Small intestine (tissue), 7 donors: ENCODE measurements at regions not wholly inside any gene's neighbourhood (a gene's known extent, or its start where the extent isn't known, plus 50 kb on each side); places are given as distances from the start of the nearest gene placed in this dataset.

Source experiments
- DNase-seq, 2 donors: peaks; one replicate each; pipeline versions ENCODE4 v3.0.0 to v3.0.0-alpha.2; 2013
- FAIRE-seq: peaks from 2 replicates; lab custom pipeline; 2012; peaks lifted over from hg19 to GRCh38; lab: Jason Lieb, UNC
- H3K27ac ChIP-seq, 3 donors: one replicate each; pipeline ENCODE4 v1.5.1; 2013; ENCODE audit warnings: low read length in 2 of 3, mild to moderate bottlenecking in 2 of 3, control low read depth in 1 of 3, inconsistent platforms in 1 of 3, low read depth in 1 of 3, moderate library complexity in 1 of 3
- H3K27me3 ChIP-seq, 3 donors: one replicate each; pipeline ENCODE4 v1.6.1; 2013; ENCODE audit warnings: low read length in 3 of 3, inconsistent platforms in 1 of 3; ENCODE audit not compliant: control insufficient read depth in 3 of 3, insufficient read depth in 3 of 3
- H3K36me3 ChIP-seq, 3 donors: one replicate each; pipeline ENCODE4 v1.6.1; 2013; ENCODE audit warnings: low read length in 3 of 3, inconsistent platforms in 1 of 3, low read depth in 1 of 3, mild to moderate bottlenecking in 1 of 3, moderate library complexity in 1 of 3; ENCODE audit not compliant: control insufficient read depth in 3 of 3, insufficient read depth in 2 of 3
- H3K4me1 ChIP-seq, 3 donors: one replicate each; pipeline ENCODE4 v1.6.1; 2013; ENCODE audit warnings: low read length in 2 of 3, inconsistent platforms in 1 of 3, low read depth in 1 of 3, mild to moderate bottlenecking in 1 of 3, moderate library complexity in 1 of 3; ENCODE audit not compliant: control insufficient read depth in 3 of 3, insufficient read depth in 2 of 3
- H3K4me3 ChIP-seq, 3 donors: one replicate each; pipeline ENCODE4 v1.5.1; 2013; ENCODE audit warnings: low read length in 3 of 3, control low read depth in 1 of 3, inconsistent platforms in 1 of 3, low read depth in 1 of 3, mild to moderate bottlenecking in 1 of 3, moderate library complexity in 1 of 3
- H3K9me3 ChIP-seq, 2 donors: one replicate each; pipeline ENCODE4 v1.6.1; 2013; ENCODE audit warnings: low read depth in 1 of 2, low read length in 1 of 2; ENCODE audit not compliant: control insufficient read depth in 2 of 2, insufficient read depth in 1 of 2
- WGBS, 3 donors: extraction: QIAGEN DNeasy Blood & Tissue Kit; methylation state at CpG; one replicate each; pipeline ENCODE4 v1.1.7; 2013; 5-methylcytosine and 5-hydroxymethylcytosine counted together
- donor health status: healthy with polysubstance abuse.
- donor health status: control.
- donor health status: control.
- donor health status: Bipolar disorder and iron deficiency.
- donor health status: healthy.

- Histone ChIP-seq H3K9me3 (peaks cover 0 to 2% of the 10 kb centered on the region in 2 donors), H3K4me3 (no peak overlapping the region), H3K27me3 (no peaks in the 10 kb centered on the region), H3K36me3 (no peaks in the 10 kb centered on the region), H3K27ac (no peak overlapping the region), H3K4me1 (no peaks in the 10 kb centered on the region)
- WGBS, 3 donors = 48 to 67% (median 64%) methylated on average over 2 of the region's 2 CpGs
- FAIRE-seq (no peak), DNase-seq (no peak)
Observed at GRCh38 chr2:181170256-181170655, 189.9 kb downstream of the UBE2E3 start.

GRCh38 chr2:181172676-181173075, 192.3 kb downstream of the UBE2E3 start:
- FAIRE-seq (no peak), DNase-seq (no peak)
- Histone ChIP-seq H3K27ac (no peak overlapping the region), H3K9me3 (no peaks in the 10 kb centered on the region), H3K4me1 (no peaks in the 10 kb centered on the region), H3K4me3 (no peak overlapping the region), H3K27me3 (no peaks in the 10 kb centered on the region), H3K36me3 (no peaks in the 10 kb centered on the region)
- 76 to 82% (median 78%) methylated on average over 3 of the region's 3 CpGs for WGBS, 3 donors

GRCh38 chr2:181174611-181175580, 194.5 kb downstream of the UBE2E3 start:
- no peak overlapping the region for H3K4me3 ChIP-seq
- no peak overlapping the region for H3K27ac ChIP-seq
- H3K36me3 ChIP-seq = no peaks in the 10 kb centered on the region
- H3K27me3 ChIP-seq = no peaks in the 10 kb centered on the region
- WGBS, 3 donors = 37 to 40% (median 38%) methylated on average over 5 of the region's 5 CpGs
- DNase-seq (no peak), FAIRE-seq (no peak)
- H3K4me1 ChIP-seq = no peaks in the 10 kb centered on the region
- H3K9me3 ChIP-seq = no peaks in the 10 kb centered on the region

- DNase-seq (no peak), FAIRE-seq (no peak)
- 69 to 82% (median 70%) methylated on average over 1 of the region's 1 CpG for WGBS, 3 donors
- Histone ChIP-seq H3K4me3 (no peak overlapping the region), H3K36me3 (no peaks in the 10 kb centered on the region), H3K9me3 (no peaks in the 10 kb centered on the region), H3K27ac (no peak overlapping the region), H3K4me1 (no peaks in the 10 kb centered on the region), H3K27me3 (no peaks in the 10 kb centered on the region)
Observed at GRCh38 chr2:181176540-181176939, 196.1 kb downstream of the UBE2E3 start.

- Histone ChIP-seq H3K4me1 (no peaks in the 10 kb centered on the region), H3K9me3 (no peaks in the 10 kb centered on the region), H3K27ac (no peak overlapping the region), H3K4me3 (no peak overlapping the region), H3K27me3 (no peaks in the 10 kb centered on the region), H3K36me3 (no peaks in the 10 kb centered on the region)
- DNase-seq (no peak), FAIRE-seq (no peak)
Observed at GRCh38 chr2:181177376-181177775, 197.0 kb downstream of the UBE2E3 start.

- no peak overlapping the region for H3K27ac ChIP-seq
- no peak for DNase-seq
- no peaks in the 10 kb centered on the region for H3K9me3 ChIP-seq
- H3K4me1 ChIP-seq = no peaks in the 10 kb centered on the region
- FAIRE-seq = no peak
- H3K36me3 ChIP-seq = no peaks in the 10 kb centered on the region
- no peaks in the 10 kb centered on the region for H3K27me3 ChIP-seq
- no peak overlapping the region for H3K4me3 ChIP-seq
Observed at GRCh38 chr2:181178130-181178529, 197.7 kb downstream of the UBE2E3 start.

- Histone ChIP-seq H3K27ac (no peak overlapping the region), H3K36me3 (no peaks in the 10 kb centered on the region), H3K4me3 (no peak overlapping the region), H3K27me3 (no peaks in the 10 kb centered on the region), H3K9me3 (no peaks in the 10 kb centered on the region), H3K4me1 (no peaks in the 10 kb centered on the region)
- WGBS, 3 donors = 37 to 56% (median 47%) methylated on average over 2 of the region's 2 CpGs
- DNase-seq (no peak), FAIRE-seq (no peak)
Observed at GRCh38 chr2:181178823-181179412, 198.5 kb downstream of the UBE2E3 start.

- FAIRE-seq (no peak), DNase-seq (no peak)
- H3K27ac ChIP-seq = no peak overlapping the region
- no peaks in the 10 kb centered on the region for H3K4me1 ChIP-seq
- no peaks in the 10 kb centered on the region for H3K36me3 ChIP-seq
- H3K27me3 ChIP-seq = no peaks in the 10 kb centered on the region
- no peaks in the 10 kb centered on the region for H3K9me3 ChIP-seq
- 70 to 75% (median 73%) methylated on average over 4 of the region's 4 CpGs for WGBS, 3 donors
- H3K4me3 ChIP-seq = no peak overlapping the region
Observed at GRCh38 chr2:181183878-181184542, 203.6 kb downstream of the UBE2E3 start.
